Epidermal melanocyte (primary cell): ENCODE measurements at regions not wholly inside any gene's neighbourhood (a gene's known extent, or its start where the extent isn't known, plus 50 kb on each side); places are given as distances from the start of the nearest gene placed in this dataset.
"Not testable (repeated sequence)": the region's sequence is repeated elsewhere in the genome, so short reads cannot be mapped to it uniquely, and the experiment has no call there.

Experiments used
- DNase-seq: peaks from one replicate; pipeline ENCODE4 v3.0.0; 2011; ENCODE audit warnings: low spot score; ENCODE audit not compliant: insufficient read length

- no peak for DNase-seq
These were observed 211.3 kb upstream of the APCDD1 start for GRCh38 chr18:10242936-10243680.

- DNase-seq, result no peak
These were observed 210.1 kb upstream of the APCDD1 start for GRCh38 chr18:10244341-10244740.

- DNase-seq, result no peak
These were observed 209.2 kb upstream of the APCDD1 start for GRCh38 chr18:10245031-10245845.

GRCh38 chr18:10245846-10246175, 208.6 kb upstream of the APCDD1 start:
- no peak for DNase-seq

GRCh38 chr18:10247021-10247741, 207.3 kb upstream of the APCDD1 start:
- DNase-seq, result no peak

GRCh38 chr18:10247742-10248082, 206.7 kb upstream of the APCDD1 start:
- DNase-seq, result no peak

GRCh38 chr18:10248738-10249137, 205.7 kb upstream of the APCDD1 start:
- DNase-seq, result no peak

- DNase-seq, result no peak
These were observed 205.2 kb upstream of the APCDD1 start for GRCh38 chr18:10249270-10249669.

GRCh38 chr18:10249801-10250200, 204.6 kb upstream of the APCDD1 start:
- no peak for DNase-seq

- no peak for DNase-seq
These were observed 201.9 kb upstream of the APCDD1 start for GRCh38 chr18:10252494-10252893.

- DNase-seq, result no peak
These were observed 201.3 kb upstream of the APCDD1 start for GRCh38 chr18:10252952-10253705.

GRCh38 chr18:10256276-10256675, 198.2 kb upstream of the APCDD1 start:
- DNase-seq, result not testable (repeated sequence)

- no peak for DNase-seq
These were observed 195.5 kb upstream of the APCDD1 start for GRCh38 chr18:10258836-10259474.

GRCh38 chr18:10259901-10260300, 194.5 kb upstream of the APCDD1 start:
- no peak for DNase-seq

GRCh38 chr18:10261344-10262276, 192.8 kb upstream of the APCDD1 start:
- DNase-seq, result no peak

- DNase-seq, result no peak
These were observed 191.9 kb upstream of the APCDD1 start for GRCh38 chr18:10262566-10262965.

GRCh38 chr18:10264260-10264659, 190.2 kb upstream of the APCDD1 start:
- no peak for DNase-seq

- no peak for DNase-seq
These were observed 188.7 kb upstream of the APCDD1 start for GRCh38 chr18:10265560-10266333.

GRCh38 chr18:10266334-10266590, 188.2 kb upstream of the APCDD1 start:
- no peak for DNase-seq

- no peak for DNase-seq
These were observed 185.2 kb upstream of the APCDD1 start for GRCh38 chr18:10269261-10269660.
